ENCODE measurements at regions not wholly inside any gene's neighbourhood (a gene's known extent, or its start where the extent isn't known, plus 50 kb on each side); places are given as distances from the start of the nearest gene placed in this dataset.

GRCh38 chr10:28734938-28735759 is 57.8 kb downstream of the BAMBI start (continued):
- TF ChIP-seq ZBTB1 (tag by site-specific recombination; IDR thresholded peaks at IDR 0.05), result no peak

- CTCF ChIA-PET, result interaction anchor here (0.7 to 1.5 kb wide), 6 partner anchors 10 to 375 kb away, joined by 3 to 5 read pairs (median 4); no protein-coding TSS in a partner anchor
These were observed 59.8 kb downstream of the BAMBI start for GRCh38 chr10:28737096-28737495.

DNA sequence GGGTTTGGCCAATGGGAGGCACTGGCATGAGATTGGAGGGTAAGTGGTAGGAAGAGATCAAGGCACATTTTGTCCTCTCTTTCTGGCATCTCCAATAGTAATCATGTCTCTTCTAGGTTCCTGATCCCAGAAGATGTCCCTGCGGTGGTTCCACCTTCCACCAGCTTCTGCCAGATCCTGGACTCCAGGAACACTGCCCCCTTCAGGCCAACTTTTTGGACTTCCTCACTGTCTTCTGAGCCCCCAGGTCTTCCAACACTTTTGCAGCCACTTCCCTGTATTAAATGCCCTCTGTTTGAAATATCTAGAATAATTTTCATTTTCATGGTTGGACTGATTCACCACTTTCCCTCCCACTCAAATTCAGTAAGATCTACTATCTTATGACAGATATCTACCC is 60.9 kb downstream of the BAMBI start:
- no peak overlapping the region for H3K27ac ChIP-seq (ENCODE audit: extremely low read depth, low read depth, low read length)
- H3K4me1 ChIP-seq (ENCODE audit: control insufficient read depth, insufficient read depth, low read length), result no peaks in the 10 kb centered on the region
- no peak overlapping the region for H3K4me3 ChIP-seq (ENCODE audit: low read depth, low read length)
- no peaks in the 10 kb centered on the region for H3K36me3 ChIP-seq (ENCODE audit: control insufficient read depth in 2 of 2, insufficient read depth in 1 of 2, low read length in 2 of 2)
- ChIA-PET CTCF (interaction anchor here (0.5 to 1.5 kb wide), 9 partner anchors 10 to 567 kb away, joined by 3 to 5 read pairs (median 3); no protein-coding TSS in a partner anchor), POLR2A (no interaction called here)
- H3K9me3 ChIP-seq (ENCODE audit: control insufficient read depth, insufficient read depth, low read depth, low read length), result no peaks in the 10 kb centered on the region
- TF ChIP-seq KLF7 (tag by site-specific recombination; IDR thresholded peaks at IDR 0.05; ENCODE audit: borderline replicate concordance) (no peak), ZNF266 (tag by site-specific recombination; IDR thresholded peaks at IDR 0.05; ENCODE audit: low read depth) (no peak), ZNF391 (tag by site-specific recombination; IDR thresholded peaks at IDR 0.05; ENCODE audit: borderline replicate concordance, low read depth) (no peak), ZNF660 (tag by site-specific recombination; IDR thresholded peaks at IDR 0.05) (no peak), REPIN1 (tag by site-specific recombination; IDR thresholded peaks at IDR 0.05; ENCODE audit: low read depth) (no peak), ZNF555 (tag by site-specific recombination; conservative IDR thresholded peaks at IDR 0.05) (no peak), ZNF549 (tag by site-specific recombination; IDR thresholded peaks at IDR 0.05) (no peak), ZBTB48 (tag by site-specific recombination; IDR thresholded peaks at IDR 0.05) (no peak), GFI1B (tag by site-specific recombination; IDR thresholded peaks at IDR 0.05) (no peak), ZNF473 (tag by site-specific recombination; IDR thresholded peaks at IDR 0.05) (no peak), ZNF777 (tag by site-specific recombination; IDR thresholded peaks at IDR 0.05; ENCODE audit: borderline replicate concordance) (no peak), ZNF610 (tag by site-specific recombination; IDR thresholded peaks at IDR 0.05; ENCODE audit: borderline replicate concordance) (no peak)
- TF ChIP-seq, protein P1, sequence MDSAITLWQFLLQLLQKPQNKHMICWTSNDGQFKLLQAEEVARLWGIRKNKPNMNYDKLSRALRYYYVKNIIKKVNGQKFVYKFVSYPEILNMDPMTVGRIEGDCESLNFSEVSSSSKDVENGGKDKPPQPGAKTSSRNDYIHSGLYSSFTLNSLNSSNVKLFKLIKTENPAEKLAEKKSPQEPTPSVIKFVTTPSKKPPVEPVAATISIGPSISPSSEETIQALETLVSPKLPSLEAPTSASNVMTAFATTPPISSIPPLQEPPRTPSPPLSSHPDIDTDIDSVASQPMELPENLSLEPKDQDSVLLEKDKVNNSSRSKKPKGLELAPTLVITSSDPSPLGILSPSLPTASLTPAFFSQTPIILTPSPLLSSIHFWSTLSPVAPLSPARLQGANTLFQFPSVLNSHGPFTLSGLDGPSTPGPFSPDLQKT (IDR thresholded peaks at IDR 0.05; ENCODE audit: borderline replicate concordance, low read depth, low read length), result no peak
- TF ChIP-seq, protein P2, sequence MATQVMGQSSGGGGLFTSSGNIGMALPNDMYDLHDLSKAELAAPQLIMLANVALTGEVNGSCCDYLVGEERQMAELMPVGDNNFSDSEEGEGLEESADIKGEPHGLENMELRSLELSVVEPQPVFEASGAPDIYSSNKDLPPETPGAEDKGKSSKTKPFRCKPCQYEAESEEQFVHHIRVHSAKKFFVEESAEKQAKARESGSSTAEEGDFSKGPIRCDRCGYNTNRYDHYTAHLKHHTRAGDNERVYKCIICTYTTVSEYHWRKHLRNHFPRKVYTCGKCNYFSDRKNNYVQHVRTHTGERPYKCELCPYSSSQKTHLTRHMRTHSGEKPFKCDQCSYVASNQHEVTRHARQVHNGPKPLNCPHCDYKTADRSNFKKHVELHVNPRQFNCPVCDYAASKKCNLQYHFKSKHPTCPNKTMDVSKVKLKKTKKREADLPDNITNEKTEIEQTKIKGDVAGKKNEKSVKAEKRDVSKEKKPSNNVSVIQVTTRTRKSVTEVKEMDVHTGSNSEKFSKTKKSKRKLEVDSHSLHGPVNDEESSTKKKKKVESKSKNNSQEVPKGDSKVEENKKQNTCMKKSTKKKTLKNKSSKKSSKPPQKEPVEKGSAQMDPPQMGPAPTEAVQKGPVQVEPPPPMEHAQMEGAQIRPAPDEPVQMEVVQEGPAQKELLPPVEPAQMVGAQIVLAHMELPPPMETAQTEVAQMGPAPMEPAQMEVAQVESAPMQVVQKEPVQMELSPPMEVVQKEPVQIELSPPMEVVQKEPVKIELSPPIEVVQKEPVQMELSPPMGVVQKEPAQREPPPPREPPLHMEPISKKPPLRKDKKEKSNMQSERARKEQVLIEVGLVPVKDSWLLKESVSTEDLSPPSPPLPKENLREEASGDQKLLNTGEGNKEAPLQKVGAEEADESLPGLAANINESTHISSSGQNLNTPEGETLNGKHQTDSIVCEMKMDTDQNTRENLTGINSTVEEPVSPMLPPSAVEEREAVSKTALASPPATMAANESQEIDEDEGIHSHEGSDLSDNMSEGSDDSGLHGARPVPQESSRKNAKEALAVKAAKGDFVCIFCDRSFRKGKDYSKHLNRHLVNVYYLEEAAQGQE (tag by site-specific recombination; IDR thresholded peaks at IDR 0.05), result no peak

More at GRCh38 chr10:28737096-28737495, 59.8 kb downstream of the BAMBI start:
- POLR2A ChIA-PET, result interaction anchor here (0.6 kb wide), 1 partner anchor 224 kb away, joined by 4 read pairs; no protein-coding TSS in a partner anchor
- Histone ChIP-seq H3K9me3 (ENCODE audit: control insufficient read depth, insufficient read depth, low read depth, low read length) (no peaks in the 10 kb centered on the region), H3K4me1 (ENCODE audit: control insufficient read depth, insufficient read depth, low read length) (no peaks in the 10 kb centered on the region), H3K27ac (ENCODE audit: extremely low read depth, low read depth, low read length) (no peak overlapping the region), H3K36me3 (ENCODE audit: control insufficient read depth in 2 of 2, insufficient read depth in 1 of 2, low read length in 2 of 2) (no peaks in the 10 kb centered on the region), H3K4me3 (ENCODE audit: low read depth, low read length) (no peak overlapping the region)
- TF ChIP-seq, protein P2 (tag by site-specific recombination; IDR thresholded peaks at IDR 0.05), result no peak
- TF ChIP-seq ZNF510 (tag by site-specific recombination; IDR thresholded peaks at IDR 0.05; ENCODE audit: insufficient replicate concordance) (no peak), ZNF623 (tag by site-specific recombination; IDR thresholded peaks at IDR 0.05) (no peak), ZNF311 (tag by site-specific recombination; IDR thresholded peaks at IDR 0.05; ENCODE audit: borderline replicate concordance) (no peak), SCRT2 (tag by site-specific recombination; IDR thresholded peaks at IDR 0.05) (no peak), ZNF350 (tag by site-specific recombination; IDR thresholded peaks at IDR 0.05) (no peak), ZNF658 (tag by site-specific recombination; IDR thresholded peaks at IDR 0.05) (no peak), ZNF629 (tag by site-specific recombination; IDR thresholded peaks at IDR 0.05) (no peak), GLI4 (tag by site-specific recombination; IDR thresholded peaks at IDR 0.05) (no peak), ZNF404 (tag by site-specific recombination; IDR thresholded peaks at IDR 0.05) (no peak), ZNF174 (tag by site-specific recombination; IDR thresholded peaks at IDR 0.05) (no peak), ZNF10 (tag by site-specific recombination; IDR thresholded peaks at IDR 0.05) (no peak), ZNF394 (tag by site-specific recombination; IDR thresholded peaks at IDR 0.05; ENCODE audit: borderline replicate concordance) (no peak)
- TF ChIP-seq, protein P3, sequence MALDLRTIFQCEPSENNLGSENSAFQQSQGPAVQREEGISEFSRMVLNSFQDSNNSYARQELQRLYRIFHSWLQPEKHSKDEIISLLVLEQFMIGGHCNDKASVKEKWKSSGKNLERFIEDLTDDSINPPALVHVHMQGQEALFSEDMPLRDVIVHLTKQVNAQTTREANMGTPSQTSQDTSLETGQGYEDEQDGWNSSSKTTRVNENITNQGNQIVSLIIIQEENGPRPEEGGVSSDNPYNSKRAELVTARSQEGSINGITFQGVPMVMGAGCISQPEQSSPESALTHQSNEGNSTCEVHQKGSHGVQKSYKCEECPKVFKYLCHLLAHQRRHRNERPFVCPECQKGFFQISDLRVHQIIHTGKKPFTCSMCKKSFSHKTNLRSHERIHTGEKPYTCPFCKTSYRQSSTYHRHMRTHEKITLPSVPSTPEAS (tag by site-specific recombination; IDR thresholded peaks at IDR 0.05), result no peak
